Pancreas (tissue), 10 donors: ENCODE measurements at regions not wholly inside any gene's neighbourhood (a gene's known extent, or its start where the extent isn't known, plus 50 kb on each side); places are given as distances from the start of the nearest gene placed in this dataset.

Source experiments
- ATAC-seq, 4 donors: fragments of 200-7000 bp; cut with Tn5 transposase; one replicate each; pipeline versions ENCODE4 v1.8.0 to v1.9.1; 2020; ENCODE audit warnings: mild to moderate bottlenecking in 4 of 4, moderate library complexity in 4 of 4
- DNase-seq, 6 donors: peaks; one replicate each; pipeline ENCODE4 v3.0.0-alpha.2; 2020
- FAIRE-seq: peaks from 2 replicates; lab custom pipeline; 2012; peaks lifted over from hg19 to GRCh38; lab: Jason Lieb, UNC
- H3K27ac ChIP-seq, 4 donors: fragments of 200-600 bp; sonication (generic); 1 replicate in 3 of 4; 2 replicates in 1 of 4; pipeline versions ENCODE4 v1.5.0 to v1.8.0; 2020
- H3K27me3 ChIP-seq, 4 donors: fragments of 200-600 bp; one replicate each; pipeline ENCODE4 v1.8.0; 2021
- H3K36me3 ChIP-seq, 3 donors: fragments of 200-600 bp; sonication (generic) in 1 of 3; one replicate each; pipeline versions ENCODE4 v1.5.0 to v1.8.0; 2020 to 2021
- H3K4me1 ChIP-seq, 3 donors: fragments of 200-600 bp; one replicate each; pipeline ENCODE4 v1.8.0; 2021
- H3K4me3 ChIP-seq, 4 donors: fragments of 200-600 bp; sonication (generic) in 2 of 4; one replicate each; pipeline versions ENCODE4 v1.5.0 to v1.8.0; 2020 to 2021
- H3K9me3 ChIP-seq, 4 donors: fragments of 200-600 bp; one replicate each; pipeline ENCODE4 v1.8.0; 2021
- WGBS, 2 donors: extraction: QIAGEN DNeasy Blood & Tissue Kit; methylation state at CpG; one replicate each; pipeline ENCODE4 v1.1.7; 2013; 5-methylcytosine and 5-hydroxymethylcytosine counted together
- intact Hi-C, 3 donors: fragments of 100-400 bp; cut with DNase I; formaldehyde crosslinking; loops; one replicate each; pipeline versions ENCODE4 v1.11.1 to v1.14.2; 2022
- TF ChIP-seq, protein P1 (sequence below), 4 donors: fragments of 200-600 bp; sonication (generic) in 3 of 4; IDR thresholded peaks; one replicate each; pipeline versions ENCODE4 v1.5.0 to v1.8.0; 2021; ENCODE audit warnings: antibody characterized with exemption in 4 of 4
- donor health status: healthy with polysubstance abuse.
- donor health status: DM: no; HTN: no; CAD: no; lungs with moderate emphysema.
- donor health status: DM: no; HTN: no; CAD: no.
- donor health status: control.
- donor health status: control.
- donor health status: Bipolar disorder and iron deficiency.
- donor health status: DM: yes; HTN: yes; CAD: no.
- donor health status: DM: no; HTN: no; CAD: no.
- donor health status: DM: no; HTN: no; CAD: no.
- donor health status: DM: yes; HTN: yes; CAD: no.

DNA sequence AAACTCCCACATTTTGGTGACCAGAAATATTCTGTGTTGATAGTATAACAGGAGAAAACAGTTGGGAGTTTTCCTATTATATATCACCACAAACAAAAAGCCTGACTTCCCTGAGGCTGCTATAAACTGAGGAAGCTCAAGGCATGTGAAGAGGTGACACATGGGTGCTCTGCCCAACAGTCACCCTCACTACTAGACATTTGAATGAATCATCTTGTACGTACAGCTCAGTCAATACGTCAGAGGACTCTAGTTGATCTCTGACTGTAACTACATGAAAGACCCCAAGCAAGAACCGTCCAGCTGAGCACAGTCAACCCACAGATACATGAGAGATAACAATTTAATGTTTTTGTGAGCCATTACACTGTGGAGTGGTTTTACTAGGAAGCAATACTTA, 338.3 kb upstream of the ATP11B start:
- Histone ChIP-seq H3K27me3 (no peaks in the 10 kb centered on the region), H3K4me3 (no peak overlapping the region), H3K4me1 (no peaks in the 10 kb centered on the region), H3K9me3 (no peaks in the 10 kb centered on the region), H3K36me3 (no peaks in the 10 kb centered on the region), H3K27ac (no peak overlapping the region)
- WGBS, 2 donors: 65 to 76% methylated on average over 3 of the region's 3 CpGs
- intact Hi-C loops: no loop called here
- no peak for DNase-seq
- TF ChIP-seq, protein P1, sequence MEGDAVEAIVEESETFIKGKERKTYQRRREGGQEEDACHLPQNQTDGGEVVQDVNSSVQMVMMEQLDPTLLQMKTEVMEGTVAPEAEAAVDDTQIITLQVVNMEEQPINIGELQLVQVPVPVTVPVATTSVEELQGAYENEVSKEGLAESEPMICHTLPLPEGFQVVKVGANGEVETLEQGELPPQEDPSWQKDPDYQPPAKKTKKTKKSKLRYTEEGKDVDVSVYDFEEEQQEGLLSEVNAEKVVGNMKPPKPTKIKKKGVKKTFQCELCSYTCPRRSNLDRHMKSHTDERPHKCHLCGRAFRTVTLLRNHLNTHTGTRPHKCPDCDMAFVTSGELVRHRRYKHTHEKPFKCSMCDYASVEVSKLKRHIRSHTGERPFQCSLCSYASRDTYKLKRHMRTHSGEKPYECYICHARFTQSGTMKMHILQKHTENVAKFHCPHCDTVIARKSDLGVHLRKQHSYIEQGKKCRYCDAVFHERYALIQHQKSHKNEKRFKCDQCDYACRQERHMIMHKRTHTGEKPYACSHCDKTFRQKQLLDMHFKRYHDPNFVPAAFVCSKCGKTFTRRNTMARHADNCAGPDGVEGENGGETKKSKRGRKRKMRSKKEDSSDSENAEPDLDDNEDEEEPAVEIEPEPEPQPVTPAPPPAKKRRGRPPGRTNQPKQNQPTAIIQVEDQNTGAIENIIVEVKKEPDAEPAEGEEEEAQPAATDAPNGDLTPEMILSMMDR (IDR thresholded peaks at IDR 0.05): no peak
- FAIRE-seq: no peak
- ATAC-seq: no peak

DNA sequence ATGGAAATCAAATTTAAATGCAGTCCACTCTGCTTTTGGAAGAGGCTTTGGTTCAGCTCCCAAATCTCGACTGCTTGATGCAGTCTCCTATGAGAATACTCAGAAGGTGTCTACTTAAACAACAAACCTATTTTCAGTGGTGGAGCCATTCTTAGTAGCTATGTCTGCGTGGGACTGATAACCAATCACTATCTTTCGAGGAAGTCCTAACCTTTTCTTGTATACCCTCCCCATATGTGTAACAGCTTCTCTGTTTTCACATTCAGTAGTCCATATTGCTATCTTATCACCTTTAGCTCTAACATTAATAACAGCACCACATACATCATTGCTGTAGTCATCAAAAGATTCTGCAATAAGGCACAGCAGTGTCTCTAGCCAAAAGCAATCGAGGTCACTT, 333.0 kb upstream of the ATP11B start:
- FAIRE-seq (no peak), DNase-seq (no peak), ATAC-seq (no peak)
- Histone ChIP-seq H3K4me3 (no peak overlapping the region), H3K27ac (no peak overlapping the region), H3K36me3 (no peaks in the 10 kb centered on the region), H3K9me3 (peaks cover 0 to 5% (median 0%) of the 10 kb centered on the region in 4 donors), H3K4me1 (no peaks in the 10 kb centered on the region), H3K27me3 (no peaks in the 10 kb centered on the region)
- intact Hi-C loops: no loop called here
- TF ChIP-seq, protein P1 (IDR thresholded peaks at IDR 0.05): no peak
- 41 to 48% methylated on average over 4 of the region's 4 CpGs for WGBS, 2 donors

DNA sequence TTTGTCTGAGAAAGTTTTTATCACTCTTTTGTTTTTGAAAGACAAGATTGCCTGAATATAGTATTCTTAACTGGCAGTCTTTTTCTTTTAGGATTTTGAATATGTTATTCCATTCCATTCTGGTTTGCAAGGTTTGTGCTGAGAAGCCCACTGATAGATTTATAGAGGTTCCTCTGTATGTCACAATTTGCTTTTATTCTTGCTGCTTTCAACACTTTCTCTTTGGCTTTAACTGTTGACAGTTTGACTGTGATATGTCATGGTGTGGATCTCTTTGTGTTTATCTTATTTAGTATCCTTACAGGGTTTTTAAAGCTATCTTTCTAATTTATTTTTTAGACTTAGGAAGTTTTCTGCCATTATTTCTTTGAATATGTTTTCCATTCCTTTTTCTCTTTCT, 331.2 kb upstream of the ATP11B start:
- Histone ChIP-seq H3K27ac (no peak overlapping the region), H3K9me3 (peaks cover 0 to 5% (median 0%) of the 10 kb centered on the region in 4 donors), H3K4me1 (no peaks in the 10 kb centered on the region), H3K4me3 (no peak overlapping the region), H3K27me3 (no peaks in the 10 kb centered on the region), H3K36me3 (no peaks in the 10 kb centered on the region)
- TF ChIP-seq, protein P1 (IDR thresholded peaks at IDR 0.05): no peak
- intact Hi-C loops: no loop called here
- FAIRE-seq (no peak), ATAC-seq (no peak), DNase-seq (no peak)

DNA sequence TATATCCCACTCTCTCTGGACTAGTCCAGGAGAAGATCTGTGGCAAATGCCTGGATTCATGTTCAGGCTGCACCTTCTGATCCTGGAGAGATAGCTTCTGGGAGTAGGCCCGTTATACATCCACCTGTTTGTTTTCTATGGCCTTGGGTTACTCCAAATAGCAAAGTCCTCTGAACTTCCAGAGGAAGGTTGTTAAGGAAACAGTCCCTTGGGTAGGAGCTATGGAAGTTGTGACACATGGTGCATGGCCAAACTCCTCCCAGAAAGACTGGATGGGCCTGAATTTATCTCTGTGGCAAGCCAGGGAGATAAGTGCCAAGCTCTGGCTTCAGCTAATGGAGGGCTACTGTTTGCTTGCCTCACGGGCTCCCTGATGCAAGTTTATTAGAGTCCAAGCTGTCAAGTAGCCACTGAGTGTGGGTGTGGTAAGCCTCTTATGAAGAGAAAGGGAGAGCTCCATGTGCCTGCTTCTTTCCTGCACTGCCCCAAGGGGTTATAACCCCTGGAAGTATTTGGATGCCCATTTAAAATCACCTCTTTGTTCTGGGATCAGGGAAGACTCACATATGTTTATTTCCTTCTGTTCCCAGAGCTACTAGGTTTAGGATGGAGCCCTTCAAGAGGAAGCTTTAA, 328.7 kb upstream of the ATP11B start:
- Histone ChIP-seq H3K27me3 (no peaks in the 10 kb centered on the region), H3K27ac (no peak overlapping the region), H3K36me3 (no peaks in the 10 kb centered on the region), H3K4me3 (no peak overlapping the region), H3K4me1 (no peaks in the 10 kb centered on the region), H3K9me3 (peaks cover 0 to 5% (median 0%) of the 10 kb centered on the region in 4 donors)
- TF ChIP-seq, protein P1 (IDR thresholded peaks at IDR 0.05): no peak
- ATAC-seq (no peak), FAIRE-seq (no peak), DNase-seq (no peak)
- 33 to 38% methylated on average over 2 of the region's 2 CpGs for WGBS, 2 donors
- intact Hi-C loops: no loop called here

DNA sequence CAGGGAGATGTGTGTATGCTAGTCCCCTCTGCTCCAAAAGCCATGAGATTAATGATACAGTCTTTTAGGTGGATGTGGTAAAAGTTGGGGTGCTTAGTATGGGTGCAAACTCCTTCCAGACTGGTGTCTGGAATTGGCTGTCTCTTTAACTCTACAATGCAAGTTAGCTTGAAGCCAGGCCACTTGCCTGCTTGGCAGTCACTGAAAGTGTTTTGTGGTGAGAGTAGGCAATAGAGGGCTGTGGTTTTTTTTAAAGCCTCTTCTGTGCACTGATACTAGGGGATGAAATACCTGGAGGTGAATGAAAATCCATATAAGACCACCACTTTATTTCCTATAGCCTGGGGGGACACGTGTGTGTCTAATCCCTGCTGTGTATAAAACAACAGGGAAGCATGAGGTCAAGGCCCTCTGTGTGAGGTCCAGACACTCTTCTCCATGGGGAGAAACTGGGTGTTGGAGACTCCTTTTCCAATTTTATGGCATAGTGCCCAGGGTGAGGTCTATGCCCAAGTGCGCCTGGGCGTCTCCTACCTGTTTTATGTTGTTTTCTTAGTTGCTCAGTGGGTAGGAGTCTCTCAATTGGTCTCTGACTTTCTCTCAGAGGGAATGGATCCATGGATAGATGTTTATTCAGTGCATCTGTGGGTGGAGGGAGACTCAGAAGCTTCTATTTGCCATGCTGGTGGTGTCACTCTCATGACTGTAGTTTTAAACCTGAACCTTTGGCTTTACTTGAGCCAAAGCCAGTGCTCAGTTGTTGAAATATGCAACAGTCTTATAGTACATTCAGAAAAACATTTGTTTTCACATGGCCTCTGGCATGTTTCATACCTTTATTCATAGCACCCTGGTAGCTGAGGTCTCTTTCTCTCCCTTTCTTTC, 327.8 kb upstream of the ATP11B start:
- Histone ChIP-seq H3K9me3 (peaks cover 0 to 5% (median 0%) of the 10 kb centered on the region in 4 donors), H3K27ac (no peak overlapping the region), H3K27me3 (no peaks in the 10 kb centered on the region), H3K36me3 (no peaks in the 10 kb centered on the region), H3K4me3 (no peak overlapping the region), H3K4me1 (no peaks in the 10 kb centered on the region)
- DNase-seq (no peak), ATAC-seq (no peak), FAIRE-seq (no peak)
- WGBS, 2 donors: 78 to 92% methylated on average over 3 of the region's 3 CpGs
- intact Hi-C loops: no loop called here
- TF ChIP-seq, protein P1 (IDR thresholded peaks at IDR 0.05): no peak
